ENCODE measurements at regions not wholly inside any gene's neighbourhood (a gene's known extent, or its start where the extent isn't known, plus 50 kb on each side); places are given as distances from the start of the nearest gene placed in this dataset.

DNA sequence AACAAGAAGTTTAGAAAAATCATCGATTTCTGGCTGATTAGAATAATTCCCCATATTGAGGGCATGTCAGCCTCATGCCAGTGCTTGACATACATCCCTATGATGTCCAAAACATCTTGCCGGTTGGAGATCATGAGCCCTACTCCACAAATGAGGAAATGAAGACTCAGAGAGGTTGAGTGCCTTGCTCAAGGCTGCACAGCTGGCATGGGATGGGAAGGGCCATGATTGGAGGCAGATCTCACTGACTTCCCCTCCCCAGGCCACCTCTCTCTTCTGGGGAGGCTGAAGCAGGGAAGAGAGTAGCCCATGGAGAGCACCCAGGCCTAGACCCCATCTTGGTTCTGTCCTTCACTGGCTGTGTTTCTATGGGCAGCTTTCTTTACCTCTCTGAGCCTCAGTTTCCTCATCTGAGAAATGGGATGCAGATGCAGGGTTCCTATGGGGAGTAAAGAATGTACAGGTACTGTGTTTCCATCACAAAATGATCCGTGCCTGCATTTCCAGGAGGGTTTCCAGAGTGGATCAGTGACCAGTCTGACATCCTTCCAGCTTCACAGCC lies 145.7 kb downstream of the SYF2 start:
- H3K9ac ChIP-seq (ENCODE audit: insufficient read length): no peak overlapping the region
- H3K27ac ChIP-seq: no peak overlapping the region
- no peak overlapping the region for H3K4me3 ChIP-seq
- TF ChIP-seq FOXP2 (optimal IDR thresholded peaks at IDR 0.05; ENCODE audit: control extremely low read depth, extremely low read length, insufficient read depth) (no peak), EZH2 (IDR thresholded peaks at IDR 0.05) (no peak), POLR2AphosphoS5 (IDR thresholded peaks at IDR 0.05; ENCODE audit: borderline replicate concordance, low read depth, low read length) (no peak)
- H3K9me3 ChIP-seq (ENCODE audit: low read depth, low read length): no peaks in the 10 kb centered on the region
- DNase-seq (ENCODE audit: low read depth, low spot score): no peak
- H3K36me3 ChIP-seq (ENCODE audit: insufficient read depth, low read length): no peaks in the 10 kb centered on the region

DNA sequence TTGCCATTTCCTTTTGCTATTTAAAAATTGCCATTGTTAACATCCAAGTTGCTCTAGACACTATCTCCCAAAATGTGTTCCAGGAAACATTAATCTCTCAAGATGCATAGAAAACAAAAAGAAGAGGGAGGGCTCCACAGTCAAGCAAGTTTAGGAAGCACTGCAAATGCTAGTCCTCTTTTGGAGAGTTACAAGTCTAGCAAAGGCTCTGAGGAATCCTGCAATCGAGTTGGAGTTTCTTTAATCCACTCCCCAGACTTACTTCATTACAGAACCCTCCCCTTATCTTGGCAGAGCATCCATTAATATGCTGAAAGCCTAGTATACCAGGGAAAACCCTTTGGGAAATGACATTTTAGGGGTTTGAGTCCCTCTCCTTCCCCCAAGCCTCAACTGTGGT lies 147.9 kb downstream of the SYF2 start:
- no peak for DNase-seq (ENCODE audit: low read depth, low spot score)
- TF ChIP-seq EZH2 (IDR thresholded peaks at IDR 0.05) (no peak), POLR2AphosphoS5 (IDR thresholded peaks at IDR 0.05; ENCODE audit: borderline replicate concordance, low read depth, low read length) (no peak), FOXP2 (optimal IDR thresholded peaks at IDR 0.05; ENCODE audit: control extremely low read depth, extremely low read length, insufficient read depth) (no peak)
- peak overlapping the region; percentile 69 for H3K27ac ChIP-seq
- H3K9ac ChIP-seq (ENCODE audit: insufficient read length): no peak overlapping the region
- H3K4me3 ChIP-seq: no peak overlapping the region
- H3K9me3 ChIP-seq (ENCODE audit: low read depth, low read length): no peaks in the 10 kb centered on the region
- H3K36me3 ChIP-seq (ENCODE audit: insufficient read depth, low read length): no peaks in the 10 kb centered on the region

DNA sequence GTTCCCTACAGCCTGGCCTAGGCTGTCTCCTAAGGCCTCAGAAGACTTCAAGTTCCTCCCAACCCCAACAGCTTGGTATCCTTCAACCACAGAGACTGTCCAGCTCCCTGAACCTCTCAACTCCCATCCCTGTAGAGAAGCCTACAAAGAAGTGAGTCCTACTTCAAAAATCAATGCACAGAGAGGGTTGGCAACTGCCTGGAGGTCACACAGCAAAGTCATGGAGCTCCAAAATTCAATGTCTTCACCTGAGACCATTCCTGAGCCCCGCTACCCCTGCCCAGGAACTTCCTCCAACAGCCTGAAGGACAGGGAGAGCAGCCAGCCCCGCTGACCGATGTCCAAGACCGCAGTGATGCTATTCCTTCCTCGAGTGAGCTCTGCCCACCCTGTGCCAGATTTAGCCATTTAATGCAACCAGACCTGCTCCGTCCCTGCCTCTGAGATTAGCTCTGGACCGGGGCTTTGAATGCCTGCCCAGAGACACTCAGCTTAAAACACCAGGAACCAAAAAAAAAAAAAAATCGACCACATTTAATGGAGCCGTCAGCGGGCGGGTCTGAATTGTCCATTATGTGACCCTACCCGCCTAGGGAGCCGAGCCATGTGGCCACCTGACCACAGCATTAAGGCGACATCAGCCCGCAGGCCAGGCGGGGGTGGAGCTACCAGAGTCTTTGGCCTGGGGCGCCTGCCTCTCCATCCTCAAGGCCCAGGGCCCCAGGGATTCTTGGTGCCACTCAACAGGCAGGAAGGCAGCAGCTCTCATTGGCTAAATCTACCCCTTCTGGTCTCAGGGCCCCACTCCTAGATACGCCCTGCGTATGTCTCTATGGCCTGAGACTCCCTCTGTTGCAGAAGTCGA lies 148.6 kb downstream of the SYF2 start:
- no peak overlapping the region for H3K4me3 ChIP-seq
- no peak overlapping the region for H3K9ac ChIP-seq (ENCODE audit: insufficient read length)
- H3K27ac ChIP-seq: peak overlapping the region; percentile 69
- H3K9me3 ChIP-seq (ENCODE audit: low read depth, low read length): no peaks in the 10 kb centered on the region
- no peak for DNase-seq (ENCODE audit: low read depth, low spot score)
- H3K36me3 ChIP-seq (ENCODE audit: insufficient read depth, low read length): no peaks in the 10 kb centered on the region
- no peak for TF ChIP-seq EZH2 (IDR thresholded peaks at IDR 0.05)
- no peak for TF ChIP-seq FOXP2 (optimal IDR thresholded peaks at IDR 0.05; ENCODE audit: control extremely low read depth, extremely low read length, insufficient read depth)

DNA sequence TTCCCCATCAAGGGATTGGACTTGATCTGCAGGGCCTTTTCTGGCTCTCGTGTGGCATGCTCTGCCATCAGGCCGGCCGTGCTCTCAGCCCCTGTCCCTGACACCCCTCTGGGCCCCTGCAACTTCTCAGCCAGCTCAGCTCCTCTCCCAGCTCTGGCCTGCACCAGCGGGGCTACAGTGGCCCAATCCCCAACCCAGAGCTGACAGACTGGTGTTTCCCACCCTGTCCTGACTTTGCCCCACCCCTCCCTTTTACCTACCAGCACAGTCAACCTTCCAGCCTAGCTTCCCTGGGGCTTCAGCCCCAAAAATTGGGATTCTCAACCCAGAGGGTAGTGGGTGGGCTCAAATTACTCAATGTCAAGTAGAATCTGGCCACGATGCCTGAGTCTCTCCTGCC lies 149.3 kb downstream of the SYF2 start:
- no peak for TF ChIP-seq EZH2 (IDR thresholded peaks at IDR 0.05)
- TF ChIP-seq FOXP2 (optimal IDR thresholded peaks at IDR 0.05; ENCODE audit: control extremely low read depth, extremely low read length, insufficient read depth): no peak
- no peak for TF ChIP-seq POLR2AphosphoS5 (IDR thresholded peaks at IDR 0.05; ENCODE audit: borderline replicate concordance, low read depth, low read length)
- Histone ChIP-seq H3K9me3 (ENCODE audit: low read depth, low read length) (no peaks in the 10 kb centered on the region), H3K36me3 (ENCODE audit: insufficient read depth, low read length) (no peaks in the 10 kb centered on the region), H3K4me3 (no peak overlapping the region), H3K9ac (ENCODE audit: insufficient read length) (no peak overlapping the region), H3K27ac (no peak overlapping the region)
- DNase-seq (ENCODE audit: low read depth, low spot score): no peak

DNA sequence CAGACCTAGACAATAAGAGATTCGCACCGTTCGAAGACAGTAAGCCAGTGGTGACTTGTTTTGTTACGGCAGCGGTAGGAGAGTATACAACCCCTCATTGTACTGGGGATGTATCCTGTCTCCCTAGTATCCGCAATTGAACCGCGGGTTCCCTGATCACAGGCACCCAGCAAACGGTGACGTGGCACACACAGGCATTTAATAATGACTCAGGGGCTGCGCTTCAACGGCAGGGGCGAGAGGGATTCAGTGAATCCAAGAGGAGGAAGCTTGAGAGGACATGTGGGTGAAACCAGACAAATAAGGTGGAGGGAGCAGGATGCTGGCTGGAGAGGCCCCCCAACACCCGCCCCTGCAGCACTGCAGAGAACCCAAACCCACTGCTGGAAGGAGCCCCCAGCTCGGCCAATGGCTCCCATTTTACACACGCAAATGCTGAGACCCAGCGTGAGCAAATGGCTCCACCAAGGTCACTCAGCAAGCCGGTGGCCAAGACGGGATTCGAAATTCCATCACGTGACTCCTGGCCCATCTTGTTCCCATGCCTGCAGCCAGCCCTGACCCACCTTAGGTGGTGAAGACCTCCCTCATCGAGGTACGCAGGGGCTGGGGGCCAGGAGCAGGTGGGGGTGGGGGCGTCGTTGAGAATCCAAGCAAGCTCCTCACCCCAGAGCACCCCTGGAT lies 149.9 kb downstream of the SYF2 start:
- Histone ChIP-seq H3K9ac (ENCODE audit: insufficient read length) (no peak overlapping the region), H3K36me3 (ENCODE audit: insufficient read depth, low read length) (no peaks in the 10 kb centered on the region), H3K9me3 (ENCODE audit: low read depth, low read length) (peaks cover 3% of the 10 kb centered on the region; the same call in 1 of the 2 replicates), H3K4me3 (no peak overlapping the region), H3K27ac (no peak overlapping the region)
- TF ChIP-seq EZH2 (IDR thresholded peaks at IDR 0.05): no peak
- TF ChIP-seq FOXP2 (optimal IDR thresholded peaks at IDR 0.05; ENCODE audit: control extremely low read depth, extremely low read length, insufficient read depth): no peak
- TF ChIP-seq POLR2AphosphoS5 (IDR thresholded peaks at IDR 0.05; ENCODE audit: borderline replicate concordance, low read depth, low read length): no peak
- DNase-seq (ENCODE audit: low read depth, low spot score): no peak

DNA sequence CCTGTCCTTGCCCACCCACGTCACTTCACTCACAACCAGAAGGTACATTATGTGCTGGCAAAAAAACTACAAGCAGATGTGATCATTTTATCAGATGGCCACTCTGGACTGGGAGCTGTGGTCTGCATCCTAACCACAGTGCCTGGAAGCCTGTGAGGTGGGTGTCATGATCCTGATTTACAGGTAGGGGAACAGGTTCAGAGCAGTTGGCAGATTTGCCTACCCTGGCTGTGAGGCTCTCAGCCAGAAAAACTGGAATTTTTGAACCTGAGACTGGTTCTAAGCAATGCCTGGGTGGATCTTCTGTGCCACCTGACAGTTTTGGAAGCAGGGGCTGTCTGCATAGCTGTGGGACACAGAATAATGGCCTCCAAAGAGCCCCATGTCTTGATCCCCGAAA lies 150.8 kb downstream of the SYF2 start:
- Histone ChIP-seq H3K9ac (ENCODE audit: insufficient read length) (no peak overlapping the region), H3K36me3 (ENCODE audit: insufficient read depth, low read length) (no peaks in the 10 kb centered on the region), H3K27ac (peak overlapping the region; percentile 51; the same call in 1 of the 2 replicates), H3K9me3 (ENCODE audit: low read depth, low read length) (peaks cover 7% of the 10 kb centered on the region), H3K4me3 (no peak overlapping the region)
- no peak for DNase-seq (ENCODE audit: low read depth, low spot score)
- TF ChIP-seq POLR2AphosphoS5 (IDR thresholded peaks at IDR 0.05; ENCODE audit: borderline replicate concordance, low read depth, low read length): no peak
- TF ChIP-seq EZH2 (IDR thresholded peaks at IDR 0.05): no peak
- TF ChIP-seq FOXP2 (optimal IDR thresholded peaks at IDR 0.05; ENCODE audit: control extremely low read depth, extremely low read length, insufficient read depth): no peak

DNA sequence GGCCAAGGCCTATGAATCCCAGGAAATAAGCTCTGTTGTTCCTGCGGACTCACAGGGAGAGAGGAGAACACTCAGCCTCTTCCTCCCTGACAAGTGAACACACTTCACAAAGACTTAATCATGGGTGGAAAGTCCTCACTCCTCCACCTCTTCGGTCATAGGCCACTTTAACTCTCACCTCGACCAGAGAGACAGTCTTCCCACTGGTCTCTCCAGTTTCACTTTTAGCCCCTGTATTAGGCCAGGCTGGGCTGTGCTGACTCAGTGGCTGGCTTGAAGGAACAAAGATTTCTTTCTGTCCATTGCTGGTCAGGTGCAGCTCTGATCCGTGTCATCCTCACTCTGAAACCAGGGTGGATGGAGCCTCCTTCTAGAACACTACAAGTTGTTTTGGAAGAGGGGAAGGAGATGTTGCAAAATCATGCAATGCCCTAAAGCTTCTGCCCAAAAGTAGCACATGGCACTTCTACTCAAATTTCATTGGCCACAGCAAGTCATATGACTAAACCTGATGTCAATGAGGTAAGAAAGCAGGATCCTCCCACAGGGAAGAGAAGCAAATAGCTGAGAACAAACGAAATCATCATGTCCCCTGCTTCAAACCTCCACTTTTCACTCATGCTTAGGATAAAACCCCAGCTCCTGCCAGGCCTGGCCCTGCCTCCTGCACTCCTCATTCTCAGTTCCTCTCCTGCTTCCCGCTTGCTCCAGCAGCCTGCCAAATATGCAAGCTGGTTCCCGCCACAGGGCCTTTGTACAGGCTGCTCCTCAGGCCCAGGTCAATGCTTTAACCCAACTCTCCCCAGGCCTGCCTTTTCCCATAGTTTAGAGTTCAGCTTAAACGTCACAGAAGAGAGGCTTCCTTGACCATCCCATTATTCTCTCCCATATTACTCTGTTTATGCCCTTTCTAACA lies 150.5 kb upstream of the RUNX3 start:
- peaks cover 7% of the 10 kb centered on the region for H3K9me3 ChIP-seq (ENCODE audit: low read depth, low read length)
- TF ChIP-seq FOXP2 (optimal IDR thresholded peaks at IDR 0.05; ENCODE audit: control extremely low read depth, extremely low read length, insufficient read depth): no peak
- no peak for TF ChIP-seq POLR2AphosphoS5 (IDR thresholded peaks at IDR 0.05; ENCODE audit: borderline replicate concordance, low read depth, low read length)
- no peak for TF ChIP-seq EZH2 (IDR thresholded peaks at IDR 0.05)
- H3K9ac ChIP-seq (ENCODE audit: insufficient read length): no peak overlapping the region
- no peak overlapping the region for H3K4me3 ChIP-seq
- H3K27ac ChIP-seq: peak overlapping the region; percentile 69
- peak; percentile 56 for DNase-seq (ENCODE audit: low read depth, low spot score)
- no peaks in the 10 kb centered on the region for H3K36me3 ChIP-seq (ENCODE audit: insufficient read depth, low read length)
